GM06990 (cell line): ENCODE measurements at regions not wholly inside any gene's neighbourhood (a gene's known extent, or its start where the extent isn't known, plus 50 kb on each side); places are given as distances from the start of the nearest gene placed in this dataset.

Experiments used
- DNase-seq: peaks from one replicate; pipeline ENCODE4 v3.0.0-alpha.2; 2011; ENCODE audit not compliant: insufficient read length; ENCODE audit errors: extremely low read depth
- H3K27me3 ChIP-seq: replicated peaks from 2 replicates; pipeline ENCODE4 v1.6.0; 2011; ENCODE audit warnings: low read length; ENCODE audit not compliant: control insufficient read depth, insufficient read depth
- H3K36me3 ChIP-seq: 2 replicates; pipeline ENCODE4 v1.5.1; 2011; ENCODE audit warnings: low read length; ENCODE audit not compliant: control insufficient read depth, insufficient read depth
- H3K4me3 ChIP-seq: replicated peaks from 2 replicates; pipeline ENCODE4 v1.5.1; 2011; ENCODE audit warnings: low read depth, mild to moderate bottlenecking, control low read depth, low read length
- CTCF ChIP-seq: IDR thresholded peaks from 2 replicates; pipeline ENCODE4 v1.5.1; 2011; ENCODE audit warnings: low read length, control low read depth, mild to moderate bottlenecking, inconsistent platforms; ENCODE audit not compliant: insufficient read depth, poor library complexity, severe bottlenecking

- Histone ChIP-seq H3K36me3 (no peaks in the 10 kb centered on the region), H3K27me3 (no peaks in the 10 kb centered on the region; the same call in 1 of the 2 replicates), H3K4me3 (no peak overlapping the region)
- no peak for TF ChIP-seq CTCF
- DNase-seq, result no peak
Measured at GRCh38 chr11:70500076-70500847, 101.9 kb downstream of the CTTN start.

- Histone ChIP-seq H3K4me3 (no peak overlapping the region), H3K27me3 (no peaks in the 10 kb centered on the region), H3K36me3 (no peaks in the 10 kb centered on the region)
- DNase-seq, result no peak
- no peak for TF ChIP-seq CTCF
Measured at GRCh38 chr11:70501051-70501901, 102.9 kb downstream of the CTTN start.

GRCh38 chr11:70501933-70502540 is 103.7 kb downstream of the CTTN start:
- no peak for DNase-seq
- Histone ChIP-seq H3K27me3 (no peaks in the 10 kb centered on the region), H3K4me3 (no peak overlapping the region), H3K36me3 (no peaks in the 10 kb centered on the region)
- no peak for TF ChIP-seq CTCF

GRCh38 chr11:70502677-70503467 is 104.5 kb downstream of the CTTN start:
- H3K27me3 ChIP-seq, result no peaks in the 10 kb centered on the region; the same call in 1 of the 2 replicates
- DNase-seq, result no peak
- no peaks in the 10 kb centered on the region for H3K36me3 ChIP-seq
- no peak for TF ChIP-seq CTCF
- no peak overlapping the region for H3K4me3 ChIP-seq

GRCh38 chr11:70503468-70504221 is 105.3 kb downstream of the CTTN start:
- no peaks in the 10 kb centered on the region for H3K36me3 ChIP-seq
- DNase-seq, result no peak
- peak; percentile 48 for TF ChIP-seq CTCF
- no peak overlapping the region for H3K4me3 ChIP-seq
- H3K27me3 ChIP-seq, result no peaks in the 10 kb centered on the region; the same call in 1 of the 2 replicates
